ENCODE measurements at regions not wholly inside any gene's neighbourhood (a gene's known extent, or its start where the extent isn't known, plus 50 kb on each side); places are given as distances from the start of the nearest gene placed in this dataset.

- H2BK5ac ChIP-seq (ENCODE audit: insufficient read length, low read length) = no peak overlapping the region
- H3K4me1 Mint-ChIP-seq = peaks cover 3 to 4% of the 10 kb centered on the region in 2 experiments; a peak in 3 of 4 replicates
- no peak overlapping the region for H3K9ac ChIP-seq (ENCODE audit: extremely low read depth, insufficient read length, low read length)
- H3K36me3 Mint-ChIP-seq (ENCODE audit: insufficient read depth in 1 of 3, low read depth in 3 of 3) = peaks cover 0 to 12% (median 0%) of the 10 kb centered on the region in 3 experiments; a peak in 3 of 7 replicates
- no peak overlapping the region for H2BK12ac ChIP-seq (ENCODE audit: insufficient read length, low read depth, low read length)
- no peak overlapping the region for H3K56ac ChIP-seq (ENCODE audit: insufficient read length, low read depth, low read length)
- no peaks in the 10 kb centered on the region for H3K23me2 ChIP-seq (ENCODE audit: insufficient read length, low read depth, low read length, poor library complexity, severe bottlenecking)
- H3K27me3 Mint-ChIP-seq (ENCODE audit: low read depth) = peaks cover 1% of the 10 kb centered on the region; the same call in 1 of the 2 replicates
- H3K14ac ChIP-seq (ENCODE audit: insufficient read depth, low read length) = no peak overlapping the region
- no peaks in the 10 kb centered on the region for H3K4me1 ChIP-seq (ENCODE audit: insufficient read depth, low read length)
- no peaks in the 10 kb centered on the region for H3K27me3 ChIP-seq (ENCODE audit: insufficient read depth, low read length)
- no peak overlapping the region for H2AFZ ChIP-seq (ENCODE audit: low read length)
- no CpG with 5 or more reads among the region's 4 CpGs for WGBS (ENCODE audit: extremely low coverage, insufficient read length, low lambda C conversion rate)
- no peak overlapping the region for H2BK20ac ChIP-seq (ENCODE audit: low read depth, low read length, poor library complexity, severe bottlenecking)
- no peak overlapping the region for H4K8ac ChIP-seq (replicated peaks; ENCODE audit: insufficient read length, low read depth, low read length)
- no peaks in the 10 kb centered on the region for H3K9me3 ChIP-seq (ENCODE audit: control insufficient read depth, low read depth, low read length)
- no peak overlapping the region for H3K4me2 ChIP-seq (ENCODE audit: insufficient read depth, insufficient read length, low read length)
- no peak overlapping the region for H3K18ac ChIP-seq (ENCODE audit: insufficient read length, low read depth, low read length)
- H3K23ac ChIP-seq (ENCODE audit: insufficient read length, low read depth, low read length) = no peak overlapping the region
- no peak overlapping the region for H2BK120ac ChIP-seq (ENCODE audit: low read depth, low read length, poor library complexity, severe bottlenecking)
- H3T11ph ChIP-seq (ENCODE audit: low read length) = no peak overlapping the region
- H4K20me1 ChIP-seq (ENCODE audit: control insufficient read depth, insufficient read depth, insufficient read length) = no peaks in the 10 kb centered on the region
- H2BK15ac ChIP-seq (ENCODE audit: low read depth, low read length) = no peak overlapping the region
- no peak for DNase-seq
- H3K79me1 ChIP-seq (ENCODE audit: insufficient read depth, low read depth, low read length, poor library complexity, severe bottlenecking) = no peaks in the 10 kb centered on the region
- H3K4ac ChIP-seq (ENCODE audit: low read depth, low read length) = no peak overlapping the region
- no peak overlapping the region for H3K4me3 Mint-ChIP-seq
- H3K27ac ChIP-seq (ENCODE audit: insufficient read length, low read depth, low read length) = no peak overlapping the region
- TF ChIP-seq, protein P1, sequence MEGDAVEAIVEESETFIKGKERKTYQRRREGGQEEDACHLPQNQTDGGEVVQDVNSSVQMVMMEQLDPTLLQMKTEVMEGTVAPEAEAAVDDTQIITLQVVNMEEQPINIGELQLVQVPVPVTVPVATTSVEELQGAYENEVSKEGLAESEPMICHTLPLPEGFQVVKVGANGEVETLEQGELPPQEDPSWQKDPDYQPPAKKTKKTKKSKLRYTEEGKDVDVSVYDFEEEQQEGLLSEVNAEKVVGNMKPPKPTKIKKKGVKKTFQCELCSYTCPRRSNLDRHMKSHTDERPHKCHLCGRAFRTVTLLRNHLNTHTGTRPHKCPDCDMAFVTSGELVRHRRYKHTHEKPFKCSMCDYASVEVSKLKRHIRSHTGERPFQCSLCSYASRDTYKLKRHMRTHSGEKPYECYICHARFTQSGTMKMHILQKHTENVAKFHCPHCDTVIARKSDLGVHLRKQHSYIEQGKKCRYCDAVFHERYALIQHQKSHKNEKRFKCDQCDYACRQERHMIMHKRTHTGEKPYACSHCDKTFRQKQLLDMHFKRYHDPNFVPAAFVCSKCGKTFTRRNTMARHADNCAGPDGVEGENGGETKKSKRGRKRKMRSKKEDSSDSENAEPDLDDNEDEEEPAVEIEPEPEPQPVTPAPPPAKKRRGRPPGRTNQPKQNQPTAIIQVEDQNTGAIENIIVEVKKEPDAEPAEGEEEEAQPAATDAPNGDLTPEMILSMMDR (conservative IDR thresholded peaks at IDR 0.05) = no peak
- no peaks in the 10 kb centered on the region for H3K79me2 ChIP-seq (ENCODE audit: insufficient read depth, low read length)
- H3K9me3 Mint-ChIP-seq = peaks cover 6 to 17% of the 10 kb centered on the region in 2 experiments
- H4K5ac ChIP-seq (ENCODE audit: insufficient read length, low read depth, low read length) = no peak overlapping the region
- H4K91ac ChIP-seq (ENCODE audit: insufficient read length, low read depth, low read length) = no peak overlapping the region
- H2AK5ac ChIP-seq (ENCODE audit: insufficient read length, low read length) = no peak overlapping the region
- H3K27ac Mint-ChIP-seq = no peak overlapping the region
These were observed 512.3 kb upstream of the MPDZ start for GRCh38 chr9:13791816-13792215.
